IMR-90 (cell line): ENCODE measurements at regions not wholly inside any gene's neighbourhood (a gene's known extent, or its start where the extent isn't known, plus 50 kb on each side); places are given as distances from the start of the nearest gene placed in this dataset.

Source experiments
- ATAC-seq: fragments of 200-7000 bp; cut with Tn5 transposase; 2 replicates; pipeline ENCODE4 v1.9.1; 2020; ENCODE audit warnings: low read depth, mild to moderate bottlenecking, moderate library complexity
- BruUV-seq: library from RNA; stranded (reverse); fragments of 400-500 nt; replicated peaks from 2 replicates; lab custom pipeline; 2021; lab: Mats Ljungman, UMichigan
- CTCF ChIA-PET: fragments of 300-600 bp; formaldehyde crosslinking; extraction: SDS; loops from one replicate; lab custom pipeline; 2021; ENCODE audit warnings: antibody characterized with exemption; lab: Yijun Ruan, JAX
- POLR2A ChIA-PET: fragments of 300-600 bp; sonication (Branson Sonifier 250); formaldehyde crosslinking; loops from one replicate; lab custom pipeline; 2022; ENCODE audit warnings: antibody characterized with exemption; ENCODE audit not compliant: unreplicated experiment; lab: Charles Lee
- DNase-seq: peaks from one replicate; pipeline ENCODE4 v3.0.0; 2013
- H2AFZ ChIP-seq: replicated peaks from 2 replicates; pipeline ENCODE3; 2013; ENCODE audit warnings: low read length, mild to moderate bottlenecking; ENCODE audit not compliant: poor library complexity
- H2AK5ac ChIP-seq: 2 replicates; pipeline ENCODE4 v1.6.1; 2013; ENCODE audit warnings: low read depth, low read length, inconsistent platforms
- H2AK9ac ChIP-seq: replicated peaks from 2 replicates; pipeline ENCODE3; 2013; ENCODE audit warnings: mild to moderate bottlenecking, low read depth, low read length, moderate library complexity; ENCODE audit not compliant: poor library complexity
- H2BK120ac ChIP-seq: 2 replicates; pipeline ENCODE4 v1.6.1; 2013; ENCODE audit warnings: low read depth, low read length, inconsistent platforms
- H2BK15ac ChIP-seq: 3 replicates; pipeline ENCODE4 v1.6.1; 2013; ENCODE audit warnings: low read depth, low read length, inconsistent platforms
- H2BK20ac ChIP-seq: 2 replicates; pipeline ENCODE4 v1.6.1; 2013; ENCODE audit warnings: low read depth, mild to moderate bottlenecking, inconsistent platforms, low read length, moderate library complexity
- H2BK5ac ChIP-seq: 2 replicates; pipeline ENCODE4 v1.6.1; 2013; ENCODE audit warnings: mild to moderate bottlenecking, low read depth, low read length, inconsistent platforms; ENCODE audit not compliant: poor library complexity, severe bottlenecking
- H3K14ac ChIP-seq: replicated peaks from 2 replicates; pipeline ENCODE4 v1.6.1; 2013; ENCODE audit warnings: low read depth, low read length, inconsistent platforms
- H3K18ac ChIP-seq: 2 replicates; pipeline ENCODE4 v1.6.1; 2013; ENCODE audit warnings: low read depth, low read length, control low read depth
- H3K23ac ChIP-seq: 2 replicates; pipeline ENCODE4 v1.6.1; 2013; ENCODE audit warnings: low read depth, low read length, inconsistent platforms
- H3K27ac ChIP-seq: 2 replicates; pipeline ENCODE4 v1.5.1; 2013; ENCODE audit warnings: mild to moderate bottlenecking, control low read depth, low read length; ENCODE audit not compliant: insufficient read depth
- H3K27me3 ChIP-seq: 2 replicates; pipeline ENCODE4 v1.6.1; 2013; ENCODE audit warnings: low read length; ENCODE audit not compliant: control insufficient read depth, insufficient read depth
- H3K36me3 ChIP-seq: 2 replicates; pipeline ENCODE4 v1.6.1; 2013; ENCODE audit warnings: low read length, mixed read lengths; ENCODE audit not compliant: control insufficient read depth, insufficient read depth
- H3K4ac ChIP-seq: 2 replicates; pipeline ENCODE4 v1.6.1; 2013; ENCODE audit warnings: low read depth, low read length, inconsistent platforms
- H3K4me1 ChIP-seq: 2 replicates; pipeline ENCODE4 v1.6.1; 2013; ENCODE audit warnings: low read length, mixed read lengths; ENCODE audit not compliant: control insufficient read depth, insufficient read depth
- H3K4me2 ChIP-seq: 2 replicates; pipeline ENCODE4 v1.6.1; 2013; ENCODE audit warnings: low read depth, mild to moderate bottlenecking, control low read depth, low read length, moderate library complexity
- H3K4me3 ChIP-seq: 2 replicates; pipeline ENCODE4 v1.5.1; 2013; ENCODE audit warnings: low read depth, mild to moderate bottlenecking, control low read depth, low read length, moderate library complexity; ENCODE audit not compliant: insufficient read depth
- H3K56ac ChIP-seq: 2 replicates; pipeline ENCODE4 v1.6.1; 2013; ENCODE audit warnings: low read length, inconsistent platforms; ENCODE audit not compliant: insufficient read depth; ENCODE audit errors: extremely low read depth
- H3K79me1 ChIP-seq, 2 experiments: 2 replicates each; pipeline ENCODE4 v1.6.1; 2013; ENCODE audit warnings: low read length in 2 of 2, inconsistent platforms in 1 of 2, low read depth in 1 of 2
- H3K9ac ChIP-seq: 2 replicates; pipeline ENCODE4 v1.6.1; 2013; ENCODE audit warnings: low read depth, low read length, control low read depth
- H3K9me1 ChIP-seq: 2 replicates; pipeline ENCODE4 v1.6.1; 2013; ENCODE audit warnings: low read length, inconsistent platforms; ENCODE audit not compliant: insufficient read depth
- H3K9me3 ChIP-seq: 2 replicates; pipeline ENCODE4 v1.6.1; 2013; ENCODE audit warnings: low read length; ENCODE audit not compliant: control insufficient read depth, insufficient read depth
- H4K20me1 ChIP-seq: 2 replicates; pipeline ENCODE4 v1.6.1; 2013; ENCODE audit warnings: low read length, inconsistent platforms; ENCODE audit not compliant: insufficient read depth
- H4K5ac ChIP-seq: 2 replicates; pipeline ENCODE4 v1.6.1; 2013; ENCODE audit warnings: mild to moderate bottlenecking, low read depth, low read length, control low read depth
- H4K8ac ChIP-seq, 2 experiments: 2 replicates each; pipeline ENCODE4 v1.6.1; 2013; ENCODE audit warnings: low read depth in 2 of 2, low read length in 2 of 2, control low read depth in 1 of 2, inconsistent platforms in 1 of 2
- H4K91ac ChIP-seq: 2 replicates; pipeline ENCODE4 v1.6.1; 2013; ENCODE audit warnings: low read depth, low read length, inconsistent platforms; ENCODE audit not compliant: insufficient read depth
- BHLHE40 ChIP-seq: fragments of 150-350 bp; IDR thresholded peaks from 2 replicates; pipeline ENCODE4 v1.6.1; 2016; ENCODE audit warnings: mild to moderate bottlenecking, low read depth, low read length
- CEBPB ChIP-seq: IDR thresholded peaks from 2 replicates; pipeline ENCODE4 v1.6.1; 2012; ENCODE audit warnings: low read depth, low read length, improper control_type of control experiment
- CHD1 ChIP-seq: IDR thresholded peaks from 2 replicates; pipeline ENCODE4 v1.6.1; 2012; ENCODE audit warnings: low read depth, low read length, improper control_type of control experiment
- CTCF ChIP-seq: conservative IDR thresholded peaks from 2 replicates; pipeline ENCODE4 v1.5.1; 2012; ENCODE audit warnings: mild to moderate bottlenecking, low read depth, low read length, improper control_type of control experiment
- ELK1 ChIP-seq: fragments of 150-350 bp; IDR thresholded peaks from 2 replicates; pipeline ENCODE4 v1.6.1; 2016; ENCODE audit warnings: low read depth, mild to moderate bottlenecking, low read length, moderate library complexity, borderline replicate concordance
- FOS ChIP-seq: fragments of 150-350 bp; IDR thresholded peaks from 2 replicates; pipeline ENCODE4 v1.6.1; 2016; ENCODE audit warnings: low read depth, low read length
- MAFK ChIP-seq: IDR thresholded peaks from 2 replicates; pipeline ENCODE4 v1.6.1; 2012; ENCODE audit warnings: low read depth, low read length, improper control_type of control experiment
- MAZ ChIP-seq: IDR thresholded peaks from 2 replicates; pipeline ENCODE4 v1.6.1; 2012; ENCODE audit warnings: low read depth, mild to moderate bottlenecking, low read length, improper control_type of control experiment, moderate library complexity, borderline replicate concordance
- MXI1 ChIP-seq: IDR thresholded peaks from 2 replicates; pipeline ENCODE4 v1.6.1; 2012; ENCODE audit warnings: low read depth, mild to moderate bottlenecking, low read length, moderate library complexity, borderline replicate concordance
- NFE2L2 ChIP-seq: fragments of 150-350 bp; IDR thresholded peaks from 2 replicates; pipeline ENCODE4 v1.6.1; 2016; ENCODE audit warnings: low read depth, mild to moderate bottlenecking, low read length
- POLR2A ChIP-seq: IDR thresholded peaks from 2 replicates; pipeline ENCODE4 v1.6.1; 2012; ENCODE audit warnings: mild to moderate bottlenecking, low read depth, low read length
- RAD21 ChIP-seq: IDR thresholded peaks from 2 replicates; pipeline ENCODE4 v1.6.1; 2012; ENCODE audit warnings: low read length, improper control_type of control experiment
- RCOR1 ChIP-seq: IDR thresholded peaks from 2 replicates; pipeline ENCODE4 v1.6.1; 2012; ENCODE audit warnings: mild to moderate bottlenecking, low read length, improper control_type of control experiment; ENCODE audit not compliant: insufficient replicate concordance
- RFX5 ChIP-seq: IDR thresholded peaks from 2 replicates; pipeline ENCODE4 v1.8.0; 2012; ENCODE audit warnings: low read depth, mild to moderate bottlenecking, low read length, moderate library complexity
- SMC3 ChIP-seq: fragments of 150-350 bp; IDR thresholded peaks from 2 replicates; pipeline ENCODE4 v1.6.1; 2016; ENCODE audit warnings: low read depth, mild to moderate bottlenecking, antibody characterized with exemption, low read length, moderate library complexity
- WGBS, 2 experiments: methylation state at CpG; one replicate each; pipeline versions ENCODE4 v1.1.5 to v1.1.7; 2013; ENCODE audit warnings: missing lambda C conversion rate in 2 of 2; ENCODE audit not compliant: insufficient read length in 1 of 2; ENCODE audit errors: extremely low coverage in 2 of 2; 5-methylcytosine and 5-hydroxymethylcytosine counted together
- dilution Hi-C: fragments of 300-500 bp; cut with HindIII; formaldehyde crosslinking; loops from one replicate; pipeline ENCODE4 v1.14.3; 2018; ENCODE audit warnings: low sequenced_read_pairs; ENCODE audit not compliant: unreplicated experiment
- in situ Hi-C: fragments of 300-500 bp; cut with MboI; formaldehyde crosslinking; loops from 3 replicates; pipeline ENCODE4 v1.14.3; 2019; ENCODE audit warnings: low sequenced_read_pairs, inconsistent platforms, mixed read lengths
- intact Hi-C: fragments of 100-400 bp; cut with micrococcal nuclease; formaldehyde crosslinking; loops from 2 replicates; pipeline ENCODE4 v1.10.0; 2022
- TF ChIP-seq, protein P1 (sequence below): fragments of 150-350 bp; IDR thresholded peaks from 2 replicates; pipeline ENCODE4 v1.6.1; 2017; ENCODE audit warnings: mild to moderate bottlenecking, antibody characterized with exemption, low read length, low read depth

DNA sequence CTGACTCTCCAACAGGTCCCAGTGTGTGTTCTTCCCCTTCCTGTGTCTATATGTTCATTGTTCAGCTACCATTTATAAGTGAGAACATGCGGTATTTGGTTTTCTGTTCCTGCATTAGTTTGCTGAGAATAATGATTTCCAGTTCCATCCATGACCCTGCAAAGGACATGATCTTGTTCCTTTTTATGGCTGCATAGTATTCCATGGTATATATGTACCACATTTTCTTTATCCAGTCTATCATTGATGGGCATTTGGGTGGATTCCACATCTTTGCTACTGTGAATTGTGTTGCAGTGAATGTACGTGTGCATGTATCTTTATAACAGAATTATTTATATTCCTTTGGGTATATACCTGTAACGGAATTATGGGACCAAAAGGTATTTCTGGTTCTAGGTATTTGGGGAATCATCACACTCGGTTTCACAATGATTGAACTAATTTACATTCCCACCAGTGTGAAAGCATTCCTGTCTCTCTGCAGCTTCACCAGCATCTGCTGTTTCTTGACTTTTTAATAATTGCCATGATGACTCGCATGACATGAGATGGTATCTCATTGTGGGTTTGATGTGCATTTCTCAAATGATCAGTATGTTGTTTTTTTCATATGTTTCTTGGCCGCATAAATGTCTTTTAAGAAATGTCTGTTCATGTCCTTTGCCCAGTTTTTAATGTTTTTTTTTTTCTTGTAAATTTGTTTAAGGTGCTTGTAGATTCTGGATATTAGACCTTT, 60.2 kb downstream of the LSMEM1 start:
- H3K36me3 ChIP-seq: no peaks in the 10 kb centered on the region
- in situ Hi-C loops (loop anchor here (10.0 to 25.0 kb wide), 2 partner anchors 354 to 871 kb away; no protein-coding TSS in a partner anchor), dilution Hi-C loops (no loop called here), intact Hi-C loops (no loop called here)
- H3K9me3 ChIP-seq: no peaks in the 10 kb centered on the region
- H2BK20ac ChIP-seq: no peak overlapping the region
- no peak overlapping the region for H2AK5ac ChIP-seq
- ChIA-PET POLR2A (no interaction called here), CTCF (no interaction called here)
- H3K4me1 ChIP-seq: no peaks in the 10 kb centered on the region
- no peak overlapping the region for H2AK9ac ChIP-seq
- 100% methylated on average over 1 of the region's 6 CpGs; no CpG with 5 or more reads in 1 of the 2 experiments for WGBS, 2 experiments
- no peak overlapping the region for H2BK15ac ChIP-seq
- no peak overlapping the region for H4K5ac ChIP-seq
- H3K4ac ChIP-seq: no peak overlapping the region
- H3K27me3 ChIP-seq: no peaks in the 10 kb centered on the region; the same call in 1 of the 2 replicates
- no peak overlapping the region for H4K91ac ChIP-seq
- H4K8ac ChIP-seq: no peak overlapping the region
- no TSS peak for BruUV-seq
- no peak overlapping the region for H3K27ac ChIP-seq
- H3K9ac ChIP-seq: no peak overlapping the region
- no peak for DNase-seq
- H3K56ac ChIP-seq: no peak overlapping the region
- no peak overlapping the region for H3K4me3 ChIP-seq
- no peak overlapping the region for H2AFZ ChIP-seq
- H2BK5ac ChIP-seq: no peak overlapping the region
- H3K18ac ChIP-seq: no peak overlapping the region
- H3K4me2 ChIP-seq: no peak overlapping the region
- H3K14ac ChIP-seq: no peak overlapping the region
- no peaks in the 10 kb centered on the region for H4K20me1 ChIP-seq
- no peaks in the 10 kb centered on the region for H3K79me1 ChIP-seq
- no peak overlapping the region for H2BK120ac ChIP-seq
- no peak overlapping the region for H3K23ac ChIP-seq
- no peak for ATAC-seq
- TF ChIP-seq CEBPB (no peak), NFE2L2 (no peak), RAD21 (no peak), CTCF (no peak), MAZ (no peak), POLR2A (no peak), FOS (no peak), MXI1 (no peak), ELK1 (no peak), MAFK (no peak), RCOR1 (no peak), RFX5 (no peak), CHD1 (no peak), SMC3 (no peak), BHLHE40 (no peak)
- TF ChIP-seq, protein P1, sequence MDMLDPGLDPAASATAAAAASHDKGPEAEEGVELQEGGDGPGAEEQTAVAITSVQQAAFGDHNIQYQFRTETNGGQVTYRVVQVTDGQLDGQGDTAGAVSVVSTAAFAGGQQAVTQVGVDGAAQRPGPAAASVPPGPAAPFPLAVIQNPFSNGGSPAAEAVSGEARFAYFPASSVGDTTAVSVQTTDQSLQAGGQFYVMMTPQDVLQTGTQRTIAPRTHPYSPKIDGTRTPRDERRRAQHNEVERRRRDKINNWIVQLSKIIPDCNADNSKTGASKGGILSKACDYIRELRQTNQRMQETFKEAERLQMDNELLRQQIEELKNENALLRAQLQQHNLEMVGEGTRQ: no peak
- no peaks in the 10 kb centered on the region for H3K9me1 ChIP-seq
